ENCODE measurements at regions not wholly inside any gene's neighbourhood (a gene's known extent, or its start where the extent isn't known, plus 50 kb on each side); places are given as distances from the start of the nearest gene placed in this dataset.

DNA sequence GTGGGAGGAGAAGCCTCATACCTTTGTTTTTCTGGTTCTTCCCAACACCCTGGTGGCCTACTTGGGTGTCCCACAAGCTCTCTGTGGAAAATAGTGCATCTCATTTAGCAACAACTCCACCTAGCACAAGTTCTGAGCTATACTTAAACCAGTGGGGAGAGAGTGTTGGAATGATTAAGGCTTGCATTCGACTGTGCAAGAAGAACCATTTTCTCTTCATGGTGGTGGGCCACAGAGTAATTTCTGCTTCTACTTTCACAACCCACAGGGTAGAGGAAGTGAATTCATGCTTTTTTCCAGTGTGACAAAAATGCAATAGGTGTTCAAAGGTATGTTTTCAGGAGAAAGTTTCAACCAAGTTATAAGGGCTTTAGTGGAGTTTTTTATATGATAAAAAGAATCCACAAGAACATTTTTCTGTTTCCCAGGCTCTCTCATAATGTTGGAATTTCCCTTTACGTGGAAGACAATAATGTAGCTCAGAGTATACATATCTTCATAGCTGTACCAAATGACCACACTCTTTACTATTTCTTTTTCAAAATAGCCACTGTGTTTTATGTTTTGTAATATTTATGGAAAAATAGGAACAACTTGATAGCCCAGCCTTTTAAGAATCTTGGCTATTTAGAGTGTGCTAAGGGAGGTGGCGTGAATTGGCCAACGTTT, 80.3 kb upstream of the HHIP start:
- Mint-ChIP-seq H3K36me3 (no peaks in the 10 kb centered on the region), H3K27me3 (no peaks in the 10 kb centered on the region), H3K27ac (no peak overlapping the region), H3K4me3 (no peak overlapping the region), H3K9me3 (no peaks in the 10 kb centered on the region), H3K4me1 (ENCODE audit: unreplicated experiment) (peaks cover 8% of the 10 kb centered on the region)
- TF ChIP-seq, protein P1, sequence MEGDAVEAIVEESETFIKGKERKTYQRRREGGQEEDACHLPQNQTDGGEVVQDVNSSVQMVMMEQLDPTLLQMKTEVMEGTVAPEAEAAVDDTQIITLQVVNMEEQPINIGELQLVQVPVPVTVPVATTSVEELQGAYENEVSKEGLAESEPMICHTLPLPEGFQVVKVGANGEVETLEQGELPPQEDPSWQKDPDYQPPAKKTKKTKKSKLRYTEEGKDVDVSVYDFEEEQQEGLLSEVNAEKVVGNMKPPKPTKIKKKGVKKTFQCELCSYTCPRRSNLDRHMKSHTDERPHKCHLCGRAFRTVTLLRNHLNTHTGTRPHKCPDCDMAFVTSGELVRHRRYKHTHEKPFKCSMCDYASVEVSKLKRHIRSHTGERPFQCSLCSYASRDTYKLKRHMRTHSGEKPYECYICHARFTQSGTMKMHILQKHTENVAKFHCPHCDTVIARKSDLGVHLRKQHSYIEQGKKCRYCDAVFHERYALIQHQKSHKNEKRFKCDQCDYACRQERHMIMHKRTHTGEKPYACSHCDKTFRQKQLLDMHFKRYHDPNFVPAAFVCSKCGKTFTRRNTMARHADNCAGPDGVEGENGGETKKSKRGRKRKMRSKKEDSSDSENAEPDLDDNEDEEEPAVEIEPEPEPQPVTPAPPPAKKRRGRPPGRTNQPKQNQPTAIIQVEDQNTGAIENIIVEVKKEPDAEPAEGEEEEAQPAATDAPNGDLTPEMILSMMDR (conservative IDR thresholded peaks at IDR 0.05): no peak
- no peak for DNase-seq (ENCODE audit: extremely low spot score, unreplicated experiment)

DNA sequence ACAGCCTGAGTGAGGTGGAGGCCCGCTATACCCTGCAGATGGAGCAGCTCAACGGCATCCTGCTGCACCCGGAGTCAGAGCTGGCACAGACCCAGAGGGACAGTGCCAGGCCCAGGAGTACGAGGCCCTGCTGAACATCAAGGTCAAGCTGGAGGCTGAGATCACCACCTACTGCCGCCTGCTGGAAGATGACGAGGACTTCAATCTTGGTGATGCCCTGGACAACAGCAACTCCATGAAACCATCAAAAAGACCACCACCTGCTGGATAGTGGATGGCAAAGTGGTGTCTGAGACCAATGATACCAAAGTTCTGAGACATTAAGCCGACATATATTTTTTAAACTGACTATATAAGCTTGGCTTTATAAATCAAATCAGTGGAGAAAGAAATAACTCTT, 73.3 kb upstream of the HHIP start:
- Mint-ChIP-seq H3K27ac (no peak overlapping the region), H3K9me3 (no peaks in the 10 kb centered on the region), H3K4me3 (no peak overlapping the region), H3K36me3 (no peaks in the 10 kb centered on the region), H3K4me1 (ENCODE audit: unreplicated experiment) (no peaks in the 10 kb centered on the region), H3K27me3 (no peaks in the 10 kb centered on the region)
- no peak for DNase-seq (ENCODE audit: extremely low spot score, unreplicated experiment)
- TF ChIP-seq, protein P1 (conservative IDR thresholded peaks at IDR 0.05): no peak

DNA sequence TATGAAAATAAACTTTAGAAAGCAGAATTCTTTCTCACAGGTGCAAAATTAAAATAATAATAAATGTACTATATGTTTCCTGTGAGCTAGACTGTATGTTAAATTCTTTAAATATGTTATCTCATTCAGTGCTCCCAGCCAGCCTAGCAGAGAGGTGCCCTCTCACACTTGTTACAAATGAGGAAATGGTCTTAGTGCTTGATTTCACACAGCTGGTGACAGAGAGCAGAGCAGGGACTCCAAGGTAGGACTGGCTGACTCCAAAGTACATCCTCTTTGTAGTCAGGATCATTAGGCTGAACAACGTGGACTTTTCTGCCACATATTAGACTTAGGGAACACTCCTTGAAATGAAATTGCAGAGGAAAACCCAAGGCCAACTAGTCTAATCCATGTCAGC, 72.0 kb upstream of the HHIP start:
- Mint-ChIP-seq H3K4me3 (no peak overlapping the region), H3K36me3 (no peaks in the 10 kb centered on the region), H3K27ac (no peak overlapping the region), H3K27me3 (no peaks in the 10 kb centered on the region), H3K9me3 (no peaks in the 10 kb centered on the region), H3K4me1 (ENCODE audit: unreplicated experiment) (no peaks in the 10 kb centered on the region)
- DNase-seq (ENCODE audit: extremely low spot score, unreplicated experiment): no peak
- TF ChIP-seq, protein P1 (conservative IDR thresholded peaks at IDR 0.05): no peak

DNA sequence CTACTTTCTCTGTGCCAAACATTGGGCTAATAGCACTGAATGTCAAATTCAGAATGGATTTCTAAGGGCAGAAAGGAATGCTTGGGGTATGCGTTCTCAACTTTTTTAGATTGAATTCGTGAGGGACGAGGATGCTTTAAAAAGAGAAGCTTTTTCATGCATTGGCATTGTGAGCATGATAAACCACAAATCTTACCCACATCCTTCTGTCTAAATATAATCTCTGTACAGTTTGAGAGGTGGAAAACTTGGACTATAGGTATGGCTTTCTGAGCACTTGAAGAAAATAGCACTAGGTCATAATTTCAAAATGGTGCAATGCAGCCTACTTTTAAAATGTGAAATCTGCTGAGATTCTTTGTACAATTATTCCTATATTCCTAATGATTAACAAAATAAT, 71.4 kb upstream of the HHIP start:
- H3K4me3 Mint-ChIP-seq: no peak overlapping the region
- TF ChIP-seq, protein P1 (conservative IDR thresholded peaks at IDR 0.05): no peak
- no peaks in the 10 kb centered on the region for H3K27me3 Mint-ChIP-seq
- no peak overlapping the region for H3K27ac Mint-ChIP-seq
- DNase-seq (ENCODE audit: extremely low spot score, unreplicated experiment): no peak
- H3K4me1 Mint-ChIP-seq (ENCODE audit: unreplicated experiment): no peaks in the 10 kb centered on the region
- H3K36me3 Mint-ChIP-seq: no peaks in the 10 kb centered on the region
- no peaks in the 10 kb centered on the region for H3K9me3 Mint-ChIP-seq

DNA sequence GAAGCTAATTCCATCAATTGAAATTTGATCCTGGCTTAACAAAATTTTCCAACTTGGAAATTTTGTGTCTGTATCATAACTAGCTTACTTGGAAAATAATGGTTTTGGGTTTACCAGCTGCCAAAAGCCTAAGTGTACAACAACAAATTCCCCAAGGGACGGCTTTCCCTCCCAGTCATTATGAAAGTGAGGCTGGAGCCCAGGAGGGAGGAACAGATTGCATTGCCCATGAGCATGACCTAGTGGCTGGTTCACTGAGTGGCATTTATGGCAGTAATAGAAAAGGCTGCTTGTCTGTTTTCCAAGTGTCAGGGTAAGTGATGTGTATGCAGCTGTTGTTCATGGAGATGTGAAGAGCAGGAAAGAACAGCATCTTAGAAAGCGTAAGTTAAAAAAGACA, 70.8 kb upstream of the HHIP start:
- DNase-seq (ENCODE audit: extremely low spot score, unreplicated experiment): no peak
- no peaks in the 10 kb centered on the region for H3K27me3 Mint-ChIP-seq
- H3K4me3 Mint-ChIP-seq: no peak overlapping the region
- no peaks in the 10 kb centered on the region for H3K4me1 Mint-ChIP-seq (ENCODE audit: unreplicated experiment)
- H3K36me3 Mint-ChIP-seq: no peaks in the 10 kb centered on the region
- no peaks in the 10 kb centered on the region for H3K9me3 Mint-ChIP-seq
- H3K27ac Mint-ChIP-seq: no peak overlapping the region
- TF ChIP-seq, protein P1 (conservative IDR thresholded peaks at IDR 0.05): no peak

DNA sequence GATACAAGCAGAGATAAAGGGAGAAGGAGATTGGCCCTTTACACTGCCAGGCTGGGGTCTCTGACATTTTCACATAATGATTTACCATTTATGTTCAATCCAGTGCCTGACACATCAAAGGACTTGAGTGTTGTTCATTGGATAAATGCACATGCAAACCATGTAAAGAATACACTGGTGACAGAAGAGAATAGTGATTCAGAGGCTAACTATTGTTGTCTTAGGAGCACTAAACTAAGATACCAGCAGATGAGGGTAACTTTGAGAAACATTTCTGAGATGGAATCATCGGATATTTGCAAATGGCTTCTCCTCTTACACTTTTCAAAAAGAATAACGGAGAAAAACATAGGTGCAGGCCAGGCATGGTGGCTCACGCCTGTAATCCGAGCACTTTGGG, 67.3 kb upstream of the HHIP start:
- Mint-ChIP-seq H3K27me3 (no peaks in the 10 kb centered on the region), H3K27ac (no peak overlapping the region), H3K4me1 (ENCODE audit: unreplicated experiment) (peaks cover 12% of the 10 kb centered on the region), H3K36me3 (no peaks in the 10 kb centered on the region), H3K4me3 (no peak overlapping the region), H3K9me3 (no peaks in the 10 kb centered on the region)
- TF ChIP-seq, protein P1 (conservative IDR thresholded peaks at IDR 0.05): no peak
- DNase-seq (ENCODE audit: extremely low spot score, unreplicated experiment): no peak

All from type B pancreatic cell (in vitro differentiated cells).